ENCODE measurements at regions not wholly inside any gene's neighbourhood (a gene's known extent, or its start where the extent isn't known, plus 50 kb on each side); places are given as distances from the start of the nearest gene placed in this dataset.
A peak's percentile ranks its signal among the peaks of the same experiment; 100 is the strongest.
"Not testable (repeated sequence)": the region's sequence is repeated elsewhere in the genome, so short reads cannot be mapped to it uniquely, and the experiment has no call there.

- Mint-ChIP-seq H3K27me3 (ENCODE audit: low read depth) (no peaks in the 10 kb centered on the region), H3K9me3 (peaks cover 34% of the 10 kb centered on the region), H3K4me3 (no peak overlapping the region), H3K4me1 (peaks cover 7% of the 10 kb centered on the region), H3K36me3 (no peaks in the 10 kb centered on the region), H3K27ac (no peak overlapping the region)
- no peak for DNase-seq (ENCODE audit: low spot score in 2 of 2, unreplicated experiment in 2 of 2)
- no peak for TF ChIP-seq CTCF (IDR thresholded peaks at IDR 0.05; ENCODE audit: unreplicated experiment)
Observed at GRCh38 chrX:40912576-40912975, 172.7 kb upstream of the USP9X start.

DNA sequence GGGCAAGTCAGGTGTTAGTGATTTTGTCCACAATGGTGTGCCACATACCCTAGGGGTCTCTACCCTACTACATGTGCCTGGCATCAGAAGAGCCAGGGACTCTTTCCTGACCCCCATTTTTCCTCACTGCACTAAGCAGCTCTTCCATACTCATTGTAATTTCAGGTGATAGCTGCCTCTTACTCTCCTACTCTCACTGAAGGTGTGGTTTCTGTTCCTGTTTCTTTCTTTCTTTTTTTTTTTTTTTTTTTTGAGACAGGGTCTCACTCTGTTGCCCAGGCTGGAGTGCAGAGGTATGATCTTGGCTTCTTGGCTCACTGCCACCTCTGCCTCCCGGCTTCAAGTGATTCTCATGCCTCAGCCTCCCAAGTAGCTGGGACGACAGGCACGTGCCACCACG, 164.9 kb upstream of the USP9X start:
- DNase-seq (ENCODE audit: low spot score in 2 of 2, unreplicated experiment in 2 of 2) = no peak
- Mint-ChIP-seq H3K4me1 (no peaks in the 10 kb centered on the region), H3K27me3 (ENCODE audit: low read depth) (no peaks in the 10 kb centered on the region), H3K4me3 (no peak overlapping the region), H3K27ac (no peak overlapping the region), H3K36me3 (peaks cover 4% of the 10 kb centered on the region), H3K9me3 (peaks cover 49% of the 10 kb centered on the region)
- TF ChIP-seq CTCF (IDR thresholded peaks at IDR 0.05; ENCODE audit: unreplicated experiment) = no peak

GRCh38 chrX:40922307-40922706, 162.9 kb upstream of the USP9X start:
- TF ChIP-seq CTCF (IDR thresholded peaks at IDR 0.05; ENCODE audit: unreplicated experiment) = no peak
- Mint-ChIP-seq H3K27me3 (ENCODE audit: low read depth) (no peaks in the 10 kb centered on the region), H3K4me1 (no peaks in the 10 kb centered on the region), H3K27ac (no peak overlapping the region), H3K9me3 (peaks cover 50% of the 10 kb centered on the region), H3K4me3 (no peak overlapping the region), H3K36me3 (peaks cover 4% of the 10 kb centered on the region)
- no peak for DNase-seq (ENCODE audit: low spot score in 2 of 2, unreplicated experiment in 2 of 2)

DNA sequence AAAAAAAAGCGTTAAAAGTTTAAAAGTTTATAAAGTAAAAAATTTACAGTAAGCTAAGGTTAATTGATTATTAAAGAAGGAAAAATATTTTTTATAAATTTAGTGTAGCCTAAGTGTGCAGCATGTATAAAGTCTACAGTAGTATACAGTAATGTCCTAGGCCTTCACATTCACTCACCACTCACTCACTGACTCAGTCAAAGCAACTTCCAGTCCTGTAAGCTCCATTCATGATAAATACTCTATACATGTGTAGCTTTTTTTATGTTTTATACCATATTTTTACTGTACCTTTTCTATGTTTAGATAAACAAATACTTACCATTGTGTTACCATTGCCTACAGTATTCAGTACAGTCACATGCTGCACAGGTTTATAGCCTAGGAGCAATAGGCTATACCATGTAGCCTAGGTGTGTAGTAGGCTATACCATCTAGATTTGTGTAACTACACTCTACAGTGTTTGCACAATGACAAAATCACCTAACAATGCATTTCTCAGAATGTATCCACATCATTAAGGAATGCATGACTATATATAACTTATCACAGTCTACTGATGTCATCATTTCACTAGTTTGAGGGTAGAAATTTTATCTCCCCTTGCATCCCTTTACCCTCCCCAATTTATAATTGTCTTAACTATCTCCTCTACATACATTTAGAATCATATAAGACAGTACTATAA, 158.4 kb upstream of the USP9X start:
- not testable (repeated sequence) for H3K36me3 Mint-ChIP-seq; H3K4me3 Mint-ChIP-seq; H3K27ac Mint-ChIP-seq; H3K4me1 Mint-ChIP-seq; H3K27me3 Mint-ChIP-seq (ENCODE audit: low read depth); DNase-seq (ENCODE audit: low spot score in 2 of 2, unreplicated experiment in 2 of 2)
- peaks cover 70% of the 10 kb centered on the region for H3K9me3 Mint-ChIP-seq

- Mint-ChIP-seq H3K4me3 (no peak overlapping the region), H3K9me3 (peaks cover 61% of the 10 kb centered on the region), H3K27me3 (ENCODE audit: low read depth) (no peaks in the 10 kb centered on the region), H3K27ac (no peak overlapping the region), H3K4me1 (peaks cover 2% of the 10 kb centered on the region), H3K36me3 (peaks cover 1% of the 10 kb centered on the region)
- no peak for DNase-seq (ENCODE audit: low spot score in 2 of 2, unreplicated experiment in 2 of 2)
- TF ChIP-seq CTCF (IDR thresholded peaks at IDR 0.05; ENCODE audit: unreplicated experiment) = no peak
Observed at GRCh38 chrX:40928076-40928475, 157.2 kb upstream of the USP9X start.

- H3K4me3 Mint-ChIP-seq = no peak overlapping the region
- H3K4me1 Mint-ChIP-seq = peaks cover 14% of the 10 kb centered on the region
- H3K27ac Mint-ChIP-seq = peak overlapping the region; percentile 71
- H3K9me3 Mint-ChIP-seq = peaks cover 38% of the 10 kb centered on the region
- DNase-seq (ENCODE audit: low spot score in 2 of 2, unreplicated experiment in 2 of 2) = no peak
- no peak for TF ChIP-seq CTCF (IDR thresholded peaks at IDR 0.05; ENCODE audit: unreplicated experiment)
- peaks cover 1% of the 10 kb centered on the region for H3K36me3 Mint-ChIP-seq
- no peaks in the 10 kb centered on the region for H3K27me3 Mint-ChIP-seq (ENCODE audit: low read depth)
Observed at GRCh38 chrX:40931921-40932320, 153.3 kb upstream of the USP9X start.

Data from mesothelial cell of epicardium (in vitro differentiated cells).